ENCODE measurements at regions not wholly inside any gene's neighbourhood (a gene's known extent, or its start where the extent isn't known, plus 50 kb on each side); places are given as distances from the start of the nearest gene placed in this dataset.

DNA sequence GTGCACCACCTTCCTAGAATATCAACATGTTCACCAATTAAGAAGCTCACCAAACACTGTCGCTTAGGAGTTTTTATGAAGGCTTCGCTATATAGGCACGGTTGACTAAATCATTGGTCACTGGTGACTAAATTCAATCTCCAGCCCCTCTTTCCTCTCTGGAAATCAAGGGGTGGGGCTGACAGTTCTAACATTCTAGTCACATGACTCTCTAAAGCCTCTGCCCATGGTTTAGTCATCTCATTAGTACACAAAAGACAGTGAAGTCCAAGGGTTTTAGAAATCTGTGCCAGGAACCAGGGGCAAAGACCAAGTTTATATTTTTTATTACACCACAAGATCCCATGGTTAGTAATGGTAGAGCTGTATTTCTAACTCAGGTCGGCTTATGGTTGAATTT, 243.2 kb downstream of the ELAVL2 start:
- H3K36me3 Mint-ChIP-seq, result peaks cover 7% of the 10 kb centered on the region
- H3K9me3 Mint-ChIP-seq, result peaks cover 9 to 11% of the 10 kb centered on the region in 2 donors
- no peak overlapping the region for H3K27ac Mint-ChIP-seq
- ATAC-seq, result no peak
- no peaks in the 10 kb centered on the region for H3K27me3 Mint-ChIP-seq (ENCODE audit: low read depth in 2 of 2)
- Histone ChIP-seq H3K4me3 (ENCODE audit: low read length) (no peak overlapping the region), H3K27me3 (ENCODE audit: control insufficient read depth, insufficient read depth, low read length) (no peaks in the 10 kb centered on the region), H3K36me3 (ENCODE audit: control insufficient read depth, insufficient read depth, low read length) (no peaks in the 10 kb centered on the region), H3K9me3 (ENCODE audit: control insufficient read depth, insufficient read depth, low read length) (no peaks in the 10 kb centered on the region), H3K4me1 (ENCODE audit: control insufficient read depth, insufficient read depth, low read length) (no peaks in the 10 kb centered on the region), H3K27ac (ENCODE audit: low read length) (no peak overlapping the region)
- H3K4me3 Mint-ChIP-seq, result no peak overlapping the region
- TF ChIP-seq, protein P1, sequence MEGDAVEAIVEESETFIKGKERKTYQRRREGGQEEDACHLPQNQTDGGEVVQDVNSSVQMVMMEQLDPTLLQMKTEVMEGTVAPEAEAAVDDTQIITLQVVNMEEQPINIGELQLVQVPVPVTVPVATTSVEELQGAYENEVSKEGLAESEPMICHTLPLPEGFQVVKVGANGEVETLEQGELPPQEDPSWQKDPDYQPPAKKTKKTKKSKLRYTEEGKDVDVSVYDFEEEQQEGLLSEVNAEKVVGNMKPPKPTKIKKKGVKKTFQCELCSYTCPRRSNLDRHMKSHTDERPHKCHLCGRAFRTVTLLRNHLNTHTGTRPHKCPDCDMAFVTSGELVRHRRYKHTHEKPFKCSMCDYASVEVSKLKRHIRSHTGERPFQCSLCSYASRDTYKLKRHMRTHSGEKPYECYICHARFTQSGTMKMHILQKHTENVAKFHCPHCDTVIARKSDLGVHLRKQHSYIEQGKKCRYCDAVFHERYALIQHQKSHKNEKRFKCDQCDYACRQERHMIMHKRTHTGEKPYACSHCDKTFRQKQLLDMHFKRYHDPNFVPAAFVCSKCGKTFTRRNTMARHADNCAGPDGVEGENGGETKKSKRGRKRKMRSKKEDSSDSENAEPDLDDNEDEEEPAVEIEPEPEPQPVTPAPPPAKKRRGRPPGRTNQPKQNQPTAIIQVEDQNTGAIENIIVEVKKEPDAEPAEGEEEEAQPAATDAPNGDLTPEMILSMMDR (IDR thresholded peaks at IDR 0.05), result no peak
- H3K4me1 Mint-ChIP-seq, result no peaks in the 10 kb centered on the region
- DNase-seq, result no peak
- intact Hi-C loops (cut with micrococcal nuclease), result no loop called here
- WGBS (ENCODE audit: insufficient coverage), result 98% methylated on average over 3 of the region's 4 CpGs

DNA sequence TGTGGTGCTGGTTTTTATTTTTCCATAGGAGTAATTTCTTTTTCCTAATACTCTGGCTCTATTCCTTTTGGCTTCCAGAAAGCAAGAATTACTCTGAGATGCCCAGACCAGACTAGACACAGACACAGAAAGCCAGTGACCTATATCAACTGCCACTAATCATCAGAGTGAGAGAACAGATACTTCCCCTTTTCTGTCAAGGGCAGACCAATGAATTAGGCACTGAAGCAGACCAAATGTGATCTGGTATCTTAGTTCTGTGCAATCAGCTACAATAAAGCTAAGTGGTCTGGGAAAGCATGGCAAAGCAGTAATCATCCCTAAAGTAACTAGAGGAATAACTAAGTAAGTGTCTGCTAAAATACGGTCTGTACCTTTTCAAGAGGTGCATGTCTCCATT, 239.1 kb downstream of the ELAVL2 start:
- Histone ChIP-seq H3K27me3 (ENCODE audit: control insufficient read depth, insufficient read depth, low read length) (no peaks in the 10 kb centered on the region), H3K4me1 (ENCODE audit: control insufficient read depth, insufficient read depth, low read length) (no peaks in the 10 kb centered on the region), H3K9me3 (ENCODE audit: control insufficient read depth, insufficient read depth, low read length) (no peaks in the 10 kb centered on the region), H3K4me3 (ENCODE audit: low read length) (no peak overlapping the region), H3K27ac (ENCODE audit: low read length) (no peak overlapping the region), H3K36me3 (ENCODE audit: control insufficient read depth, insufficient read depth, low read length) (no peaks in the 10 kb centered on the region)
- Mint-ChIP-seq H3K9me3 (peaks cover 13 to 17% of the 10 kb centered on the region in 2 donors), H3K36me3 (peaks cover 7% of the 10 kb centered on the region), H3K27ac (no peak overlapping the region), H3K4me1 (no peaks in the 10 kb centered on the region), H3K4me3 (no peak overlapping the region), H3K27me3 (ENCODE audit: low read depth in 2 of 2) (no peaks in the 10 kb centered on the region)
- 93% methylated on average over 1 of the region's 1 CpG for WGBS (ENCODE audit: insufficient coverage)
- TF ChIP-seq, protein P1 (IDR thresholded peaks at IDR 0.05), result no peak
- no peak for DNase-seq
- intact Hi-C loops (cut with micrococcal nuclease), result no loop called here
- ATAC-seq, result no peak

DNA sequence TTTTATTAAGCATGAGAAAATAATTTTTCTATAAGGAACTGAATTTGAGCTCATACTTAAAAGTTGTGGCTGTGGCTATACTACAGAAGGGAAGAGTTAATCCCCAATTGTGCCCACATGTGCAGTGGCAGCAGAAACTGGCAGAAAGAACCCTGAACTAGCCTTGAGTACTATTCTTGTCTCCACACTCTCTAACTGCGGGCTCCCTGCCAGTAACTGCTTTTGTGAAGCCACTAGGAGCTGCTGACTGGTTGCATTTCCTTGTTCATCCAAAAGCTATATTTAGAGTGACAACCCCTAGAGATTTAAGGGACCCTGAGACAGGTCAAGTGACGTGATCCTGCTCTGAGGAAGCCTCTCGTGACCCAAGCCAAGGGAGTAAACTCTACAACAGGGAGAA, 238.6 kb downstream of the ELAVL2 start:
- no peaks in the 10 kb centered on the region for H3K4me1 Mint-ChIP-seq
- no peaks in the 10 kb centered on the region for H3K9me3 ChIP-seq (ENCODE audit: control insufficient read depth, insufficient read depth, low read length)
- no peaks in the 10 kb centered on the region for H3K27me3 ChIP-seq (ENCODE audit: control insufficient read depth, insufficient read depth, low read length)
- no peak overlapping the region for H3K4me3 ChIP-seq (ENCODE audit: low read length)
- H3K36me3 ChIP-seq (ENCODE audit: control insufficient read depth, insufficient read depth, low read length), result no peaks in the 10 kb centered on the region
- H3K9me3 Mint-ChIP-seq, result peaks cover 13 to 14% of the 10 kb centered on the region in 2 donors
- H3K4me3 Mint-ChIP-seq, result no peak overlapping the region
- TF ChIP-seq, protein P1 (IDR thresholded peaks at IDR 0.05), result no peak
- no peaks in the 10 kb centered on the region for H3K27me3 Mint-ChIP-seq (ENCODE audit: low read depth in 2 of 2)
- intact Hi-C loops (cut with micrococcal nuclease), result no loop called here
- no peaks in the 10 kb centered on the region for H3K4me1 ChIP-seq (ENCODE audit: control insufficient read depth, insufficient read depth, low read length)
- no peak overlapping the region for H3K27ac Mint-ChIP-seq
- peaks cover 7% of the 10 kb centered on the region for H3K36me3 Mint-ChIP-seq
- 80% methylated on average over 3 of the region's 3 CpGs for WGBS (ENCODE audit: insufficient coverage)
- DNase-seq (no peak), ATAC-seq (no peak)
- H3K27ac ChIP-seq (ENCODE audit: low read length), result no peak overlapping the region

DNA sequence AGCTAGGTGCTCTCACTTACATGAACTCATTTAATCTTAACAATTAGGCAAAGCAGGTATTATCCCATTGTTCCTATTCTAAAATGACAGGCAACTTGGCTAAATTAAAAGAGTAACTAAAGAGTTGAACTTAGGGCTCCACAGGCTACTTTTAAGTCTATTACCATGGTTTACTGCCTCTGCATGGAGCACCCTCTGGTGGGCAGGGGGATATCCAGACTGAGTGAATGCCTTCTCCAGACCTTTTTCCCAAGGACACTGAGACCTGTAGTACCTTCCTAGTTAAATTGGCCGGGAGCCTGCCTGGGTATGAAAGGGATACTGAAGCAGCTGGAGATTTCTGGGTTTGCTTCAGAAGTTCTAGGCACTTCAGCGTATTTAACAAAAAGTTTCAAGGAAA, 238.1 kb downstream of the ELAVL2 start:
- Mint-ChIP-seq H3K27me3 (ENCODE audit: low read depth in 2 of 2) (no peaks in the 10 kb centered on the region), H3K9me3 (peaks cover 13 to 14% of the 10 kb centered on the region in 2 donors), H3K4me3 (no peak overlapping the region), H3K36me3 (peaks cover 7% of the 10 kb centered on the region), H3K27ac (no peak overlapping the region), H3K4me1 (no peaks in the 10 kb centered on the region)
- TF ChIP-seq, protein P1 (IDR thresholded peaks at IDR 0.05), result no peak
- intact Hi-C loops (cut with micrococcal nuclease), result no loop called here
- ATAC-seq, result no peak
- no peak overlapping the region for H3K4me3 ChIP-seq (ENCODE audit: low read length)
- H3K36me3 ChIP-seq (ENCODE audit: control insufficient read depth, insufficient read depth, low read length), result no peaks in the 10 kb centered on the region
- H3K27me3 ChIP-seq (ENCODE audit: control insufficient read depth, insufficient read depth, low read length), result no peaks in the 10 kb centered on the region
- H3K9me3 ChIP-seq (ENCODE audit: control insufficient read depth, insufficient read depth, low read length), result no peaks in the 10 kb centered on the region
- 97% methylated on average over 2 of the region's 2 CpGs for WGBS (ENCODE audit: insufficient coverage)
- no peak overlapping the region for H3K27ac ChIP-seq (ENCODE audit: low read length)
- H3K4me1 ChIP-seq (ENCODE audit: control insufficient read depth, insufficient read depth, low read length), result no peaks in the 10 kb centered on the region
- no peak for DNase-seq
